ENCODE measurements at regions not wholly inside any gene's neighbourhood (a gene's known extent, or its start where the extent isn't known, plus 50 kb on each side); places are given as distances from the start of the nearest gene placed in this dataset.

GRCh38 chr14:30299915-30300314 lies 259.0 kb upstream of the G2E3 start:
- Histone ChIP-seq H3K36me3 (ENCODE audit: insufficient read depth, low read length) (no peaks in the 10 kb centered on the region), H3K4me1 (ENCODE audit: insufficient read depth, low read length, poor library complexity, severe bottlenecking) (no peaks in the 10 kb centered on the region)

DNA sequence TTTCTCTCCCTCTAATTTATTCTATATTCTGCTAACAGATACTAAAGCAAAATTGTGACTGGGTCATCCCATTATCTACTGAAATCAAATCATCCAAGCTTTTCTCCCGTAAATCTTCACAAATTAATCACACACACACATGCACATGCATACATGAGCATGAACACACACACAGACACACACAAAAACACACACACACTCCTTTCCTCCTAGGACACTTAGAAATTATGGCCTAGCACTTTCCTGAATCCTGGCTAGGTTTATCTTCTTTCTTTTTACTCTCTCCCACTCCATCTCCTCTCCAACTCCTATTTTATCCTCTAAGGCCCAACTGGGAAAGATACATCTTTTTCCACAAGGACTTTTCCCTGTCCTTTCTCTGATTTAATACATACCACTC lies 255.6 kb upstream of the G2E3 start:
- Histone ChIP-seq H3K79me2 (ENCODE audit: insufficient read depth, low read length) (no peaks in the 10 kb centered on the region), H2AFZ (ENCODE audit: low read length) (no peak overlapping the region), H3K27me3 (ENCODE audit: insufficient read depth, low read length, poor library complexity, severe bottlenecking) (no peaks in the 10 kb centered on the region), H3K36me3 (ENCODE audit: insufficient read depth, low read length) (no peaks in the 10 kb centered on the region), H3K9me3 (ENCODE audit: insufficient read depth, low read depth, low read length) (no peaks in the 10 kb centered on the region), H3K9me2 (replicated peaks; ENCODE audit: low read depth, low read length) (no peaks in the 10 kb centered on the region), H3K4me3 (ENCODE audit: low read length, poor library complexity, severe bottlenecking) (no peak overlapping the region), H3F3A (ENCODE audit: low read depth) (no peaks in the 10 kb centered on the region), H4K20me1 (ENCODE audit: insufficient read depth, low read length, poor library complexity, severe bottlenecking) (no peaks in the 10 kb centered on the region), H3K9ac (ENCODE audit: low read depth, low read length, poor library complexity, severe bottlenecking) (no peak overlapping the region), H3K4me2 (ENCODE audit: low read depth, low read length, poor library complexity, severe bottlenecking) (no peak overlapping the region), H3K4me1 (ENCODE audit: insufficient read depth, low read length, poor library complexity, severe bottlenecking) (no peaks in the 10 kb centered on the region)
- TF ChIP-seq EZH2phosphoT487 (IDR thresholded peaks at IDR 0.05; ENCODE audit: borderline replicate concordance) = no peak

More at GRCh38 chr14:30299915-30300314, 259.0 kb upstream of the G2E3 start:
- H3K9me2 ChIP-seq (replicated peaks; ENCODE audit: low read depth, low read length) = no peaks in the 10 kb centered on the region
- no peak for TF ChIP-seq CTCF (conservative IDR thresholded peaks at IDR 0.05; ENCODE audit: low read length)
- no peak for TF ChIP-seq EZH2phosphoT487 (IDR thresholded peaks at IDR 0.05; ENCODE audit: borderline replicate concordance)
- no peak overlapping the region for H3K9ac ChIP-seq (ENCODE audit: low read depth, low read length, poor library complexity, severe bottlenecking)
- H2AFZ ChIP-seq (ENCODE audit: low read length) = no peak overlapping the region
- H3K4me3 ChIP-seq (ENCODE audit: low read length, poor library complexity, severe bottlenecking) = no peak overlapping the region
- H3K4me2 ChIP-seq (ENCODE audit: low read depth, low read length, poor library complexity, severe bottlenecking) = no peak overlapping the region
- H3F3A ChIP-seq (ENCODE audit: low read depth) = no peaks in the 10 kb centered on the region
- no peaks in the 10 kb centered on the region for H4K20me1 ChIP-seq (ENCODE audit: insufficient read depth, low read length, poor library complexity, severe bottlenecking)
- no peaks in the 10 kb centered on the region for H3K9me3 ChIP-seq (ENCODE audit: insufficient read depth, low read depth, low read length)
- no peaks in the 10 kb centered on the region for H3K79me2 ChIP-seq (ENCODE audit: insufficient read depth, low read length)
- no peaks in the 10 kb centered on the region for H3K27me3 ChIP-seq (ENCODE audit: insufficient read depth, low read length, poor library complexity, severe bottlenecking)

- TF ChIP-seq EZH2phosphoT487 (IDR thresholded peaks at IDR 0.05; ENCODE audit: borderline replicate concordance) = no peak
- no peak for TF ChIP-seq CTCF (conservative IDR thresholded peaks at IDR 0.05; ENCODE audit: low read length)
- Histone ChIP-seq H4K20me1 (ENCODE audit: insufficient read depth, low read length, poor library complexity, severe bottlenecking) (no peaks in the 10 kb centered on the region), H3K4me3 (ENCODE audit: low read length, poor library complexity, severe bottlenecking) (no peak overlapping the region)
Measured at GRCh38 chr14:30305346-30305745, 253.6 kb upstream of the G2E3 start.

GRCh38 chr14:30309405-30309804 lies 249.6 kb upstream of the G2E3 start:
- Histone ChIP-seq H3K4me1 (ENCODE audit: insufficient read depth, low read length, poor library complexity, severe bottlenecking) (no peaks in the 10 kb centered on the region), H3K9me3 (ENCODE audit: insufficient read depth, low read depth, low read length) (no peaks in the 10 kb centered on the region)

More at GRCh38 chr14:30305346-30305745, 253.6 kb upstream of the G2E3 start:
- no peak overlapping the region for H2AFZ ChIP-seq (ENCODE audit: low read length)
- H3K36me3 ChIP-seq (ENCODE audit: insufficient read depth, low read length) = no peaks in the 10 kb centered on the region
- H3K27me3 ChIP-seq (ENCODE audit: insufficient read depth, low read length, poor library complexity, severe bottlenecking) = no peaks in the 10 kb centered on the region
- no peaks in the 10 kb centered on the region for H3K9me2 ChIP-seq (replicated peaks; ENCODE audit: low read depth, low read length)
- H3K79me2 ChIP-seq (ENCODE audit: insufficient read depth, low read length) = no peaks in the 10 kb centered on the region
- H3F3A ChIP-seq (ENCODE audit: low read depth) = no peaks in the 10 kb centered on the region
- H3K4me2 ChIP-seq (ENCODE audit: low read depth, low read length, poor library complexity, severe bottlenecking) = no peak overlapping the region
- no peaks in the 10 kb centered on the region for H3K4me1 ChIP-seq (ENCODE audit: insufficient read depth, low read length, poor library complexity, severe bottlenecking)
- H3K9ac ChIP-seq (ENCODE audit: low read depth, low read length, poor library complexity, severe bottlenecking) = no peak overlapping the region
- H3K9me3 ChIP-seq (ENCODE audit: insufficient read depth, low read depth, low read length) = no peaks in the 10 kb centered on the region

More at GRCh38 chr14:30309405-30309804, 249.6 kb upstream of the G2E3 start:
- Histone ChIP-seq H3F3A (ENCODE audit: low read depth) (no peaks in the 10 kb centered on the region), H2AFZ (ENCODE audit: low read length) (no peak overlapping the region), H3K27me3 (ENCODE audit: insufficient read depth, low read length, poor library complexity, severe bottlenecking) (no peaks in the 10 kb centered on the region), H3K9me2 (replicated peaks; ENCODE audit: low read depth, low read length) (no peaks in the 10 kb centered on the region), H3K9ac (ENCODE audit: low read depth, low read length, poor library complexity, severe bottlenecking) (no peak overlapping the region), H4K20me1 (ENCODE audit: insufficient read depth, low read length, poor library complexity, severe bottlenecking) (no peaks in the 10 kb centered on the region), H3K4me3 (ENCODE audit: low read length, poor library complexity, severe bottlenecking) (no peak overlapping the region), H3K4me2 (ENCODE audit: low read depth, low read length, poor library complexity, severe bottlenecking) (no peak overlapping the region), H3K36me3 (ENCODE audit: insufficient read depth, low read length) (no peaks in the 10 kb centered on the region), H3K79me2 (ENCODE audit: insufficient read depth, low read length) (no peaks in the 10 kb centered on the region)
- TF ChIP-seq CTCF (conservative IDR thresholded peaks at IDR 0.05; ENCODE audit: low read length) (no peak), EZH2phosphoT487 (IDR thresholded peaks at IDR 0.05; ENCODE audit: borderline replicate concordance) (no peak)

Measured in Loucy (cell line).